HG03558 (cell line): ENCODE measurements at regions not wholly inside any gene's neighbourhood (a gene's known extent, or its start where the extent isn't known, plus 50 kb on each side); places are given as distances from the start of the nearest gene placed in this dataset.
A peak's percentile ranks its signal among the peaks of the same experiment; 100 is the strongest.

ENCODE experiments used
- ATAC-seq: cut with Tn5 transposase; IDR thresholded peaks from one replicate; pipeline ENCODE4 v1.9.1; 2021; ENCODE audit warnings: moderate number of reproducible peaks; ENCODE audit not compliant: unreplicated experiment; ENCODE audit errors: extremely low read depth

GRCh38 chr2:220493871-220494525, 866.6 kb downstream of the SLC4A3 start:
- ATAC-seq, result no peak

- ATAC-seq, result no peak
These were observed 869.1 kb downstream of the SLC4A3 start for GRCh38 chr2:220496513-220496912.

GRCh38 chr2:220499225-220499624, 871.8 kb downstream of the SLC4A3 start:
- no peak for ATAC-seq

GRCh38 chr2:220502539-220502938, 875.1 kb downstream of the SLC4A3 start:
- no peak for ATAC-seq

- ATAC-seq, result no peak
These were observed 876.0 kb downstream of the SLC4A3 start for GRCh38 chr2:220503431-220503830.

- no peak for ATAC-seq
These were observed 877.6 kb downstream of the SLC4A3 start for GRCh38 chr2:220504938-220505503.

- ATAC-seq, result no peak
These were observed 879.0 kb downstream of the SLC4A3 start for GRCh38 chr2:220506466-220506865.

- ATAC-seq, result no peak
These were observed 881.8 kb downstream of the SLC4A3 start for GRCh38 chr2:220509096-220509757.

GRCh38 chr2:220509966-220510365, 882.5 kb downstream of the SLC4A3 start:
- no peak for ATAC-seq

- no peak for ATAC-seq
These were observed 883.2 kb downstream of the SLC4A3 start for GRCh38 chr2:220510668-220511067.

- no peak for ATAC-seq
These were observed 885.0 kb downstream of the SLC4A3 start for GRCh38 chr2:220512419-220512818.

- ATAC-seq, result no peak
These were observed 886.3 kb downstream of the SLC4A3 start for GRCh38 chr2:220513573-220514288.

- no peak for ATAC-seq
These were observed 894.1 kb downstream of the SLC4A3 start for GRCh38 chr2:220521551-220521950.

- ATAC-seq, result no peak
These were observed 900.8 kb downstream of the SLC4A3 start for GRCh38 chr2:220528180-220528675.

GRCh38 chr2:220531216-220531615, 903.8 kb downstream of the SLC4A3 start:
- no peak for ATAC-seq

- ATAC-seq, result peak; percentile 87
These were observed 906.1 kb downstream of the SLC4A3 start for GRCh38 chr2:220533485-220533884.

- no peak for ATAC-seq
These were observed 912.1 kb downstream of the SLC4A3 start for GRCh38 chr2:220539481-220539880.

GRCh38 chr2:220544049-220544448, 916.6 kb downstream of the SLC4A3 start:
- no peak for ATAC-seq

- no peak for ATAC-seq
These were observed 923.7 kb downstream of the SLC4A3 start for GRCh38 chr2:220550995-220551700.

- no peak for ATAC-seq
These were observed 925.5 kb downstream of the SLC4A3 start for GRCh38 chr2:220552790-220553535.
